SK-N-SH (cell line): ENCODE measurements at regions not wholly inside any gene's neighbourhood (a gene's known extent, or its start where the extent isn't known, plus 50 kb on each side); places are given as distances from the start of the nearest gene placed in this dataset.

Source experiments
- CTCF ChIA-PET: fragments of 300-600, 350-600 bp; formaldehyde crosslinking; extraction: SDS; loops from one replicate; lab custom pipeline; 2021; lab: Yijun Ruan, JAX
- POLR2A ChIA-PET: fragments of 350-600 bp; sonication (Branson Sonifier 250); formaldehyde crosslinking; extraction: SDS; loops from one replicate; lab custom pipeline; 2020; ENCODE audit warnings: antibody characterized with exemption, inconsistent platforms; lab: Yijun Ruan, JAX
- DNase-seq: peaks from one replicate; pipeline ENCODE4 v3.0.0; 2012
- H2AFZ ChIP-seq: fragments of 200-600 bp; sonication (generic); 2 replicates; pipeline ENCODE4 v1.8.1; 2016; ENCODE audit warnings: antibody characterized with exemption, mild to moderate bottlenecking, low read depth
- H3F3A ChIP-seq: fragments of 200-600 bp; sonication (generic); replicated peaks from 2 replicates; pipeline ENCODE3; 2016; ENCODE audit warnings: antibody characterized with exemption, mild to moderate bottlenecking; ENCODE audit not compliant: insufficient read depth
- H3K27ac ChIP-seq, 2 experiments: fragments of 200-500 bp in 1 of 2; fragments of 200-600 bp in 1 of 2; sonication (Bioruptor generic) in 1 of 2; sonication (generic), shearing (Covaris generic) in 1 of 2; 2 replicates each; pipeline versions ENCODE4 v1.5.1 to v1.6.1; 2014 to 2016; ENCODE audit warnings: low read depth in 2 of 2, inconsistent platforms in 1 of 2, low read length in 1 of 2, mild to moderate bottlenecking in 1 of 2, mixed read lengths in 1 of 2
- H3K27me3 ChIP-seq: fragments of 200-600 bp; sonication (generic), shearing (Covaris generic); 2 replicates; pipeline ENCODE4 v1.6.1; 2016; ENCODE audit warnings: mixed run types; ENCODE audit not compliant: insufficient read depth
- H3K36me3 ChIP-seq, 2 experiments: fragments of 200-500 bp in 1 of 2; fragments of 200-600 bp in 1 of 2; sonication (Bioruptor generic) in 1 of 2; sonication (generic) in 1 of 2; replicated peaks in 1 of 2; 2 replicates each; pipeline versions ENCODE3 to v1.5.1; 2014 to 2016; ENCODE audit warnings: low read length in 1 of 2, mild to moderate bottlenecking in 1 of 2; ENCODE audit not compliant: insufficient read depth in 2 of 2, control insufficient read depth in 1 of 2
- H3K4me1 ChIP-seq, 2 experiments: fragments of 200-500 bp in 1 of 2; fragments of 200-600 bp in 1 of 2; sonication (Bioruptor generic) in 1 of 2; sonication (generic), shearing (Covaris generic) in 1 of 2; 2 replicates each; pipeline versions ENCODE4 v1.5.1 to v1.6.1; 2014 to 2016; ENCODE audit warnings: low read depth in 1 of 2, low read length in 1 of 2, mixed run types in 1 of 2; ENCODE audit not compliant: insufficient read depth in 2 of 2, control insufficient read depth in 1 of 2
- H3K4me2 ChIP-seq: fragments of 200-600 bp; sonication (generic), shearing (Covaris generic); 2 replicates; pipeline ENCODE4 v1.6.1; 2017; ENCODE audit warnings: mixed run types
- H3K4me3 ChIP-seq, 2 experiments: fragments of 200-500 bp in 1 of 2; fragments of 200-600 bp in 1 of 2; sonication (Bioruptor generic) in 1 of 2; sonication (generic), shearing (Covaris generic) in 1 of 2; 2 replicates each; pipeline versions ENCODE4 v1.5.1 to v1.8.1; 2014 to 2016; ENCODE audit warnings: low read depth in 2 of 2, inconsistent platforms in 1 of 2, low read length in 1 of 2, mild to moderate bottlenecking in 1 of 2, mixed read lengths in 1 of 2, moderate library complexity in 1 of 2
- H3K79me2 ChIP-seq: fragments of 200-600 bp; sonication (generic); 2 replicates; pipeline ENCODE4 v1.8.1; 2017; ENCODE audit warnings: mild to moderate bottlenecking; ENCODE audit not compliant: insufficient read depth
- H3K9ac ChIP-seq: fragments of 200-600 bp; sonication (generic); 2 replicates; pipeline ENCODE4 v1.6.1; 2017; ENCODE audit warnings: mixed run types
- H3K9me2 ChIP-seq: fragments of 200-600 bp; sonication (generic); 2 replicates; pipeline ENCODE4 v1.6.1; 2017; ENCODE audit warnings: mixed run types
- H3K9me3 ChIP-seq: fragments of 200-600 bp; sonication (generic); 2 replicates; pipeline ENCODE4 v1.6.1; 2017; ENCODE audit warnings: mixed run types, mild to moderate bottlenecking, moderate library complexity
- H4K20me1 ChIP-seq: fragments of 200-600 bp; sonication (generic); 2 replicates; pipeline ENCODE4 v1.6.1; 2017; ENCODE audit warnings: mild to moderate bottlenecking, mixed run types; ENCODE audit not compliant: insufficient read depth
- ELF1 ChIP-seq: IDR thresholded peaks from 2 replicates; pipeline ENCODE4 v1.4.0; 2012
- EP300 ChIP-seq, 2 experiments: IDR thresholded peaks; 2 replicates each; pipeline versions ENCODE4 v1.4.0 to v1.6.1; 2012; ENCODE audit warnings: borderline replicate concordance in 1 of 2, low read depth in 1 of 2, low read length in 1 of 2
- FOSL2 ChIP-seq: IDR thresholded peaks from 2 replicates; pipeline ENCODE4 v1.4.0; 2012; ENCODE audit warnings: low read depth, mild to moderate bottlenecking, moderate library complexity, borderline replicate concordance
- FOXJ3 ChIP-seq: sonication (generic); formaldehyde crosslinking; IDR thresholded peaks from 2 replicates; pipeline ENCODE4 v1.5.1; 2020; ENCODE audit warnings: mild to moderate bottlenecking, missing genetic modification reagents
- GABPA ChIP-seq: IDR thresholded peaks from 2 replicates; pipeline ENCODE4 v1.4.0; 2012; ENCODE audit warnings: low read depth, mild to moderate bottlenecking
- JUND ChIP-seq: IDR thresholded peaks from 2 replicates; pipeline ENCODE4 v1.4.0; 2012
- MAX ChIP-seq: IDR thresholded peaks from 2 replicates; pipeline ENCODE4 v1.4.0; 2012; ENCODE audit warnings: low read depth
- MEF2A ChIP-seq: IDR thresholded peaks from 2 replicates; pipeline ENCODE4 v1.4.0; 2012; ENCODE audit warnings: low read depth, borderline replicate concordance
- MXI1 ChIP-seq: IDR thresholded peaks from 2 replicates; pipeline ENCODE4 v1.6.1; 2012; ENCODE audit warnings: mild to moderate bottlenecking, low read depth, low read length, improper control_type of control experiment
- NFIC ChIP-seq: IDR thresholded peaks from 2 replicates; pipeline ENCODE4 v1.4.0; 2012; ENCODE audit warnings: borderline replicate concordance
- NRF1 ChIP-seq: IDR thresholded peaks from 2 replicates; pipeline ENCODE4 v1.6.1; 2012; ENCODE audit warnings: low read depth, mild to moderate bottlenecking, low read length
- POLR2AphosphoS5 ChIP-seq: IDR thresholded peaks from 2 replicates; pipeline ENCODE4 v1.6.1; 2012; ENCODE audit warnings: low read depth, low read length
- RAD21 ChIP-seq: IDR thresholded peaks from 2 replicates; pipeline ENCODE4 v1.6.1; 2012; ENCODE audit warnings: mild to moderate bottlenecking, low read length
- RCOR1 ChIP-seq: fragments of 150-350 bp; IDR thresholded peaks from 2 replicates; pipeline ENCODE4 v1.6.1; 2017; ENCODE audit warnings: antibody characterized with exemption, low read length
- REST ChIP-seq: IDR thresholded peaks from 2 replicates; pipeline ENCODE4 v1.6.1; 2012; ENCODE audit warnings: mild to moderate bottlenecking, low read depth, low read length, moderate library complexity
- RXRA ChIP-seq: IDR thresholded peaks from 2 replicates; pipeline ENCODE4 v1.4.0; 2012; ENCODE audit warnings: low read depth, mild to moderate bottlenecking, borderline replicate concordance
- SMC3 ChIP-seq: IDR thresholded peaks from 2 replicates; pipeline ENCODE4 v1.6.1; 2012; ENCODE audit warnings: low read depth, low read length, improper control_type of control experiment
- TAF1 ChIP-seq: IDR thresholded peaks from 2 replicates; pipeline ENCODE4 v1.6.1; 2012; ENCODE audit warnings: low read depth, mild to moderate bottlenecking, low read length, moderate library complexity, borderline replicate concordance
- TCF12 ChIP-seq: IDR thresholded peaks from 2 replicates; pipeline ENCODE4 v1.4.0; 2012
- TEAD4 ChIP-seq: IDR thresholded peaks from 2 replicates; pipeline ENCODE4 v1.4.0; 2012; ENCODE audit warnings: mild to moderate bottlenecking, borderline replicate concordance; ENCODE audit not compliant: insufficient read depth
- USF1 ChIP-seq: IDR thresholded peaks from 2 replicates; pipeline ENCODE4 v1.4.0; 2012; ENCODE audit warnings: low read depth, borderline replicate concordance
- WGBS: methylation state at CpG from one replicate; pipeline ENCODE4 v1.1.6; 2017; ENCODE audit warnings: low lambda C conversion rate; 5-methylcytosine and 5-hydroxymethylcytosine counted together

- Histone ChIP-seq H3K9me3 (no peaks in the 10 kb centered on the region), H3K4me1 (no peaks in the 10 kb centered on the region), H3F3A (peaks cover 2% of the 10 kb centered on the region), H3K4me3 (no peak overlapping the region), H3K79me2 (no peaks in the 10 kb centered on the region), H4K20me1 (no peaks in the 10 kb centered on the region), H2AFZ (no peak overlapping the region), H3K9me2 (no peaks in the 10 kb centered on the region), H3K27me3 (no peaks in the 10 kb centered on the region), H3K27ac (no peak overlapping the region), H3K4me2 (no peak overlapping the region), H3K36me3 (no peaks in the 10 kb centered on the region), H3K9ac (no peak overlapping the region)
- TF ChIP-seq FOXJ3 (CRISPR knock-in tag), result no peak
- TF ChIP-seq TEAD4, result no peak
- no peak for TF ChIP-seq TAF1
- no peak for TF ChIP-seq SMC3
- TF ChIP-seq MAX, result no peak
- TF ChIP-seq FOSL2, result no peak
- TF ChIP-seq JUND, result no peak
- TF ChIP-seq POLR2AphosphoS5, result no peak
- no peak for TF ChIP-seq MXI1
- no peak for TF ChIP-seq RXRA
- no peak for DNase-seq
- CTCF ChIA-PET, result no interaction called here
- POLR2A ChIA-PET, result no interaction called here
- WGBS, result 59% methylated on average over 2 of the region's 2 CpGs
Observed at GRCh38 chr15:87225436-87225835, 1031.1 kb downstream of the NTRK3 start.

GRCh38 chr15:87224404-87224803 is 1032.1 kb downstream of the NTRK3 start:
- no peak overlapping the region for H3K4me2 ChIP-seq
- ChIA-PET CTCF (no interaction called here), POLR2A (no interaction called here)
- H3K4me1 ChIP-seq, result no peaks in the 10 kb centered on the region
- DNase-seq, result no peak
- no peak overlapping the region for H3K4me3 ChIP-seq
- no peaks in the 10 kb centered on the region for H3K27me3 ChIP-seq
- no peak overlapping the region for H2AFZ ChIP-seq
- H3K9me3 ChIP-seq, result no peaks in the 10 kb centered on the region
- H3K9ac ChIP-seq, result no peak overlapping the region
- peaks cover 11% of the 10 kb centered on the region for H3F3A ChIP-seq
- H3K79me2 ChIP-seq, result no peaks in the 10 kb centered on the region
- TF ChIP-seq TCF12 (peak; percentile 55), USF1 (peak; percentile 28; the same call in 1 of the 2 replicates), REST (no peak), MAX (no peak), RAD21 (no peak), GABPA (no peak), NRF1 (no peak), EP300 (IDR thresholded peaks at IDR 0.05; ENCODE audit: borderline replicate concordance in 1 of 2, low read depth in 1 of 2, low read length in 1 of 2) (peak in 1 of 2 experiments; percentile 44; a peak in 1 of 4 replicates), NFIC (no peak), RCOR1 (no peak), TEAD4 (no peak), MEF2A (no peak), ELF1 (no peak)
- TF ChIP-seq, all 33 proteins: peak for 3
- 21% methylated on average over 3 of the region's 3 CpGs for WGBS
- Histone ChIP-seq H3K27ac (no peak overlapping the region), H3K36me3 (no peaks in the 10 kb centered on the region), H4K20me1 (no peaks in the 10 kb centered on the region), H3K9me2 (no peaks in the 10 kb centered on the region)
